ENCODE measurements at regions not wholly inside any gene's neighbourhood (a gene's known extent, or its start where the extent isn't known, plus 50 kb on each side); places are given as distances from the start of the nearest gene placed in this dataset.

GRCh38 chr13:79989217-79989661 is 351.7 kb downstream of the SPRY2 start:
- no peak for TF ChIP-seq EP300 (IDR thresholded peaks at IDR 0.05)
- no peak for TF ChIP-seq CTCF (IDR thresholded peaks at IDR 0.05)
- TF ChIP-seq POLR2A (IDR thresholded peaks at IDR 0.05): no peak

Measured in ovary (tissue), 3 donors.